GM12872 (cell line): ENCODE measurements at regions not wholly inside any gene's neighbourhood (a gene's known extent, or its start where the extent isn't known, plus 50 kb on each side); places are given as distances from the start of the nearest gene placed in this dataset.

Experiments used
- TF ChIP-seq, protein P1 (sequence below): IDR thresholded peaks from 3 replicates; pipeline ENCODE4 v1.5.1; 2011; ENCODE audit warnings: low read depth, mild to moderate bottlenecking, low read length, moderate library complexity; ENCODE audit not compliant: insufficient read depth

DNA sequence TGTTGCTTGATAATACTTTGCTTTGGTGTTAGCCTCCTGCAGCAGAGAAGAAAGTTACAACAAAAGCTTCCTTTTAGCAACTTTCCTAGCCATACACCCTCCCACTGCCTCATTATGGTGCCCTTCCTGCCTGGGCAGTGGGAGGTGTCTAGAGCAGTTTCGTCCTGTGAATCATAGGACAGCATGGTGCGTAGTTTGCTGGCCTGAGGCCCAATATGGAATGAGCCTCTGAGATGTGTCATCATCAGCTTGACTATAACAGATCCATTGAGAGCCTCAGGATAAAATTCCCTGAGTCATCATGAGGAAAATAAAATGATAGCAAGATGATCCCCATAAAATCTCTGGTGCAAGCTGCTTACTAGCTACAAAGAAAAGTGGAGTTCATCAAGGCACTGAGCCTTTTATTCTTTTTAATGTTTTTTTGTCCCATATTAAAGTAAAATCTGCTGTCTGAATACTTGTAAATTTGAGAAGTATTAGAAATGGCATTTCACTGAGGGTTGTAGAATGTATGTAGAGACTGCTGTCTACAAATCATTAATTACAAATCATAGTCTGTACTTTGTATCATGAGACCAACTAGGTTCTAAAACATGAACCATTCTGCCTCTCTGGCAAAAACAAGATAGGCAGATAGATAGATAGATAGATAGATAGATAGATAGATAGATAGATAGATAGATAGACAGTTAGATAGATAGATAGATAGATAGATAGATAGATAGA lies 303.0 kb upstream of the PDE4D start:
- TF ChIP-seq, protein P1, sequence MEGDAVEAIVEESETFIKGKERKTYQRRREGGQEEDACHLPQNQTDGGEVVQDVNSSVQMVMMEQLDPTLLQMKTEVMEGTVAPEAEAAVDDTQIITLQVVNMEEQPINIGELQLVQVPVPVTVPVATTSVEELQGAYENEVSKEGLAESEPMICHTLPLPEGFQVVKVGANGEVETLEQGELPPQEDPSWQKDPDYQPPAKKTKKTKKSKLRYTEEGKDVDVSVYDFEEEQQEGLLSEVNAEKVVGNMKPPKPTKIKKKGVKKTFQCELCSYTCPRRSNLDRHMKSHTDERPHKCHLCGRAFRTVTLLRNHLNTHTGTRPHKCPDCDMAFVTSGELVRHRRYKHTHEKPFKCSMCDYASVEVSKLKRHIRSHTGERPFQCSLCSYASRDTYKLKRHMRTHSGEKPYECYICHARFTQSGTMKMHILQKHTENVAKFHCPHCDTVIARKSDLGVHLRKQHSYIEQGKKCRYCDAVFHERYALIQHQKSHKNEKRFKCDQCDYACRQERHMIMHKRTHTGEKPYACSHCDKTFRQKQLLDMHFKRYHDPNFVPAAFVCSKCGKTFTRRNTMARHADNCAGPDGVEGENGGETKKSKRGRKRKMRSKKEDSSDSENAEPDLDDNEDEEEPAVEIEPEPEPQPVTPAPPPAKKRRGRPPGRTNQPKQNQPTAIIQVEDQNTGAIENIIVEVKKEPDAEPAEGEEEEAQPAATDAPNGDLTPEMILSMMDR: no peak

DNA sequence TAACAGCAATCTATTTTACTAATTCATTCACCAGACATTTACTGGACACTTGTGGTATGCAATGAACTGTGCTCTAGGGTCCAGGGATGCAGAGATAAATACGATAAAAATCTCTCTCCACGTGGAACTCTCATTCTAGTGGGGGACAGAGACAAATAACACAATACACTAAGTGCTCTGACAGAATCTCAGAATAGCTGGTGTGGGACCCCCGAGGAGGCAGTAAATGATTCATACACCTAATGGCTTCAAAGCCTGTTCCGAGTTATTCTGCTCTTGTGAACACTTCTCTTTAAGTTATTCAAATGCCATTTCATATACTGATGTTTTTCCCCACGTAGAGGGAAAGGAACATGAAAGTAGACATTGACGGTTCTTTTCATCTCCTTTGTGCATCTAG lies 302.0 kb upstream of the PDE4D start:
- TF ChIP-seq, protein P1: no peak

DNA sequence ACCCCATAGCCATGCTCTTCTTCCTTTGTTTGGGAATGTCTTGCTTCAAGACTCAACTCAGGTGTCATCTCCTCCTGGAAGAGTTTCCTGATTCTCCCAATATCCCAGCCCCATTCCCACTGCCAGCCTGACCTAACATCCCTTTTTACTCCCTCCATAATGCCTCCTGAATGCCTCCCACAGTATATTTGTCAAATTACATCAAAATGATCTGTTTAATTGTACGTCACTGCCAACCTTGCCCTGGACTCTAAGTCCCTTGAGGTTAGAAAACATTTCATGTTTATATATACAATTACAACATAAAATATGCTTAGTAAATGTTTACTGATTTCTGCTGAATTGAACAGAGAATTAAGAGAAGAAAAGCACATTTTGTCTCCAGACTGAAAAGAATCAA lies 301.6 kb upstream of the PDE4D start:
- TF ChIP-seq, protein P1: no peak

DNA sequence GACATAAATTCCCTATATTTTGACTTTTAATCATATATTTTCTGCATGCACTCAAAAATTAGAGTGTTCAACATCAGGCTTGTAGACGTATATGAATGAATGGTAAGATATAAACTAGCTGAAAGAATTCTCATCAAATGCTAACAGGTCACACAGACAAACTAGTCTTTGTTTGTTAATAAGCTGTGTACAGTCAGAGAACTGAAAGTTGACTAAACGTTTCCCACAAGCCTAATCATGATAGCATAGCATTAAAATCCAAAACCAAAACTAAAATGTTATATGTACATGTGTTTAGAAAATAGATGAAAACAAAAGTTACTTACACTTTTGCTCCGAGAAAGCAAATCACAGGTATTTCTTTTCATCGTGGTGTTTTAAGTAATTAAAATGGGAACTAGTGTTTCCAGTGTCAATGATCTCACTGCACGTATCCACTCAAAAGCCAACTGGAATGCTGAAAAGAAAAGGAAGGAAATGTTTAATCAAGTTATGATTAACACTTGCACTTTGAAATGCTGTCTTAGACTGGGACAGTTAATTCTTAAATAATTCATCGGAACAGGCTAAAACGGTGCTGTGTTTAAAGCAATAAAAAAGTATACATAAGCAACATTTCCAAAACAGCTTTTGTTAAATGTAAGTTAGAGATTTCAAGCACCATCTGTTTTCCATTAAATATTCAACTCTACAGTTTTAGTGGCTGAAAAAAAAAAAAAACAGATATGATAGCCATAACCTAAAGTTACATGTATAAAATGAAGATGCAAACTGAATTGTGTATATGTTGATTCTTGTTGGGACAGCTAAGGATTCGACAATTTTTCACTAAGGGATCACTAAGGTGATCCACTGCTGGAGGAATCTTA lies 291.9 kb upstream of the PDE4D start:
- TF ChIP-seq, protein P1: no peak

DNA sequence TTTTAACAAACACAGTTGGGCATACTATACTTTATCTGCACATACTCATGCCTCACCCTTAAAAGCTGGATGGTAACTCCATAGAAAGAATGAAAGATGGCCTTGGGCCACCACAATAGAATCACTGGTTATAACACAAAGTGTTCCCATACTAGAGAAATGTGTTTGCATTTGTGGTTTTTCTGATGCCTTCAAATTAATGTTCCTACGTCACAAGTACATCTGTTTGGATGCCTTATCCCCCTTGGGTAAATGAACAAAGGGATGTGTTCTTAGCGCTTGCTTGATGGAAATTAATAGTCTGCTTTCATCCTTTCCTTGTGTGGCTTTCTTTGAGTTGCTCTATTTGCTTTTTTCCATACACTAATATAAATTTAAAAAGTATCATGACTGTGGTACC lies 291.1 kb upstream of the PDE4D start:
- TF ChIP-seq, protein P1: no peak

DNA sequence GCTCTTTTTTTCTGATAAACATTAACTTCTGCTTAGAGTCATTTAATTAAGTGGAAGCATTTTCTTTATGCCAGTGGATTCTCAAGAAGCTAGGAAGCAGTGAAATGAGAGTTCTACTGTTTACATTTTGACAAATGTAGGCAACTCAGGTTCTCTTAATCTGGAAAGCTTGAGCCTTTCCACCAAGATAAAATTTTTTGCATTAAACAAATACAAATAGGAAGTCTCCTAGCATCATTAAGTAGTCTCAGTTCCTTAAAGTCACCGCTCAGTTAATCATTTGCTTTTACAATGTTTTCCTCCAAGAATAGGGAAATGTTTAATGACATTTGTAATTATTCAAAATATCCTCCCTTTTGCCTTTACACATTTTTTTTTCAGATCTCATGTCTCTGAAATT lies 290.4 kb upstream of the PDE4D start:
- TF ChIP-seq, protein P1: no peak

DNA sequence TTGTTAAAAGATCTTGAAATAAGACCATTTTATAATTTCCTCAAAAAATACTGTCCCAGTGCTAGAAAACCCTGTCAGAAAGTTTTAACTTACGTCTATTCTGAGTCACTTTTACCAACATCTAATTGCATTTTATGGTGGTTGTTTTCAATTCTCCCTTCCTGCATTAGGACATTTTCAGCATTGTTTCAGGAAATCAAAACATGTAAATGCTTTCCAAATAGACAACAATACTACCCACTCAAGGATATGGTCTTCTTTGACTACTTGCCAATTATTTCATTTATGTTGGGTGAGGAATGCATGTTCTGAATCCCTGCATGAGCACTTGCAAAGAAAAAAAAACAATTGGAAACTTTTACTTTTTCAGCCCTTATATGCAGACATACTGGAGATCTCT lies 284.6 kb upstream of the PDE4D start:
- TF ChIP-seq, protein P1: no peak
